Keratinocyte (primary cell): ENCODE measurements at regions not wholly inside any gene's neighbourhood (a gene's known extent, or its start where the extent isn't known, plus 50 kb on each side); places are given as distances from the start of the nearest gene placed in this dataset.

Source experiments
- DNase-seq: peaks from one replicate; pipeline ENCODE4 v3.0.0-alpha.2; 2011; ENCODE audit warnings: low read depth, missing footprints, low spot score
- FAIRE-seq: peaks from 2 replicates; lab custom pipeline; 2011; peaks lifted over from hg19 to GRCh38; lab: Jason Lieb, UNC
- H2AFZ ChIP-seq: 2 replicates; pipeline ENCODE4 v1.6.0; 2012; ENCODE audit warnings: low read length, control low read depth, inconsistent platforms; ENCODE audit not compliant: control insufficient read depth
- H3K27ac ChIP-seq: 2 replicates; pipeline ENCODE4 v1.5.1; 2011; ENCODE audit warnings: low read length; ENCODE audit not compliant: control insufficient read depth, insufficient read depth
- H3K27me3 ChIP-seq: 3 replicates; pipeline ENCODE4 v1.6.0; 2011; ENCODE audit warnings: low read length; ENCODE audit not compliant: control insufficient read depth, insufficient read depth; ENCODE audit errors: extremely low read depth
- H3K36me3 ChIP-seq, 2 experiments: 2 replicates in 1 of 2; 3 replicates in 1 of 2; pipeline ENCODE4 v1.5.1; 2011; ENCODE audit warnings: low read length in 2 of 2, mild to moderate bottlenecking in 1 of 2; ENCODE audit not compliant: control insufficient read depth in 2 of 2, insufficient read depth in 2 of 2; ENCODE audit errors: extremely low read depth in 1 of 2
- H3K4me1 ChIP-seq: 3 replicates; pipeline ENCODE4 v1.5.1; 2011; ENCODE audit warnings: low read length; ENCODE audit not compliant: control insufficient read depth, insufficient read depth; ENCODE audit errors: extremely low read depth
- H3K4me2 ChIP-seq: 3 replicates; pipeline ENCODE4 v1.6.0; 2011; ENCODE audit warnings: low read depth, low read length; ENCODE audit not compliant: control insufficient read depth, insufficient read depth; ENCODE audit errors: extremely low read depth
- H3K4me3 ChIP-seq, 3 experiments: fragments of 200-600 bp in 1 of 3; sonication (generic) in 1 of 3; 2 replicates in 2 of 3; 3 replicates in 1 of 3; pipeline ENCODE4 v1.5.1; 2011 to 2016; ENCODE audit warnings: low read length in 3 of 3, mild to moderate bottlenecking in 3 of 3, control low read depth in 2 of 3, inconsistent platforms in 1 of 3, low read depth in 1 of 3, mixed read lengths in 1 of 3, mixed run types in 1 of 3, moderate library complexity in 1 of 3; ENCODE audit not compliant: control insufficient read depth in 2 of 3, insufficient read depth in 2 of 3; ENCODE audit errors: extremely low read depth in 1 of 3
- H3K79me2 ChIP-seq: 2 replicates; pipeline ENCODE4 v1.6.0; 2012; ENCODE audit warnings: low read length; ENCODE audit not compliant: control insufficient read depth, insufficient read depth
- H3K9ac ChIP-seq: 3 replicates; pipeline ENCODE4 v1.6.0; 2011; ENCODE audit warnings: low read length; ENCODE audit not compliant: control insufficient read depth, insufficient read depth; ENCODE audit errors: extremely low read depth
- H3K9me1 ChIP-seq: 3 replicates; pipeline ENCODE4 v1.6.0; 2011; ENCODE audit warnings: low read length; ENCODE audit not compliant: control insufficient read depth, insufficient read depth; ENCODE audit errors: extremely low read depth
- H3K9me3 ChIP-seq: 2 replicates; pipeline ENCODE4 v1.5.1; 2012; ENCODE audit warnings: low read depth, low read length; ENCODE audit not compliant: control insufficient read depth
- H4K20me1 ChIP-seq: 3 replicates; pipeline ENCODE4 v1.6.0; 2011; ENCODE audit warnings: low read length; ENCODE audit not compliant: control insufficient read depth, insufficient read depth; ENCODE audit errors: extremely low read depth
- EZH2 ChIP-seq: IDR thresholded peaks from one replicate; pipeline ENCODE4 v1.6.1; 2012; ENCODE audit warnings: inconsistent platforms, mild to moderate bottlenecking, low read length, moderate library complexity
- dilution Hi-C: fragments of 300-500 bp; cut with MboI; formaldehyde crosslinking; loops from one replicate; pipeline ENCODE4 v1.7.0; 2020; ENCODE audit warnings: low sequenced_read_pairs; ENCODE audit not compliant: extremely low pct_ligation_motif_present
- TF ChIP-seq, protein P1 (sequence below), 3 experiments: IDR thresholded peaks in 1 of 3; conservative IDR thresholded peaks in 1 of 3; optimal IDR thresholded peaks in 1 of 3; 2 replicates in 2 of 3; 3 replicates in 1 of 3; pipeline versions ENCODE3 to v1.5.1; 2011; ENCODE audit warnings: low read length in 3 of 3, mild to moderate bottlenecking in 3 of 3, moderate library complexity in 2 of 3, control low read depth in 1 of 3, inconsistent platforms in 1 of 3; ENCODE audit not compliant: insufficient read depth in 2 of 3; ENCODE audit errors: extremely low read depth in 1 of 3

DNA sequence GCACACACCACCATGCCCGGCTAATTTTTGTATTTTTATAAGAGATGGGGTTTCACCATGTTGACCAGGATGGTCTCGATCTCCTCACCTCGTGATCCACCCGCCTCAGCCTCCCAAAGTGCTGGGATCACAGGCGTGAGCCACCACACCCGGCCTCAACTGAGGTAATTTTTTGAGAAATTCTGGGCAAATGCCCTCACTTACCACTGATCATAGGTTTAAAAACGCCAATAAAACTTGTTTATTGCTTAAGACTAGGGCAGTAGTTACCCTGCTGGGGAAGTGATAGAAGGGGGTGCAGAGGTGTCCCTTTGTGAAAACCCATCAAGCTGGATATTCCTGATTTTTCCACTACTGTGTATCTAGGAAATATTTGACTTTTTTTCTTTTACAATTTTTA lies 196.3 kb downstream of the BCAS1 start:
- H3K79me2 ChIP-seq: no peaks in the 10 kb centered on the region
- H3K9me3 ChIP-seq: no peaks in the 10 kb centered on the region
- H3K4me3 ChIP-seq: no peak overlapping the region
- no peaks in the 10 kb centered on the region for H3K9me1 ChIP-seq
- H3K9ac ChIP-seq: no peak overlapping the region
- H3K27me3 ChIP-seq: no peaks in the 10 kb centered on the region
- no peak overlapping the region for H3K4me2 ChIP-seq
- H3K4me1 ChIP-seq: peaks cover 34% of the 10 kb centered on the region
- H3K27ac ChIP-seq: no peak overlapping the region
- dilution Hi-C loops: no loop called here
- no peak overlapping the region for H2AFZ ChIP-seq
- FAIRE-seq (no peak), DNase-seq (no peak)
- H3K36me3 ChIP-seq: no peaks in the 10 kb centered on the region
- TF ChIP-seq EZH2: no peak
- TF ChIP-seq, protein P1, sequence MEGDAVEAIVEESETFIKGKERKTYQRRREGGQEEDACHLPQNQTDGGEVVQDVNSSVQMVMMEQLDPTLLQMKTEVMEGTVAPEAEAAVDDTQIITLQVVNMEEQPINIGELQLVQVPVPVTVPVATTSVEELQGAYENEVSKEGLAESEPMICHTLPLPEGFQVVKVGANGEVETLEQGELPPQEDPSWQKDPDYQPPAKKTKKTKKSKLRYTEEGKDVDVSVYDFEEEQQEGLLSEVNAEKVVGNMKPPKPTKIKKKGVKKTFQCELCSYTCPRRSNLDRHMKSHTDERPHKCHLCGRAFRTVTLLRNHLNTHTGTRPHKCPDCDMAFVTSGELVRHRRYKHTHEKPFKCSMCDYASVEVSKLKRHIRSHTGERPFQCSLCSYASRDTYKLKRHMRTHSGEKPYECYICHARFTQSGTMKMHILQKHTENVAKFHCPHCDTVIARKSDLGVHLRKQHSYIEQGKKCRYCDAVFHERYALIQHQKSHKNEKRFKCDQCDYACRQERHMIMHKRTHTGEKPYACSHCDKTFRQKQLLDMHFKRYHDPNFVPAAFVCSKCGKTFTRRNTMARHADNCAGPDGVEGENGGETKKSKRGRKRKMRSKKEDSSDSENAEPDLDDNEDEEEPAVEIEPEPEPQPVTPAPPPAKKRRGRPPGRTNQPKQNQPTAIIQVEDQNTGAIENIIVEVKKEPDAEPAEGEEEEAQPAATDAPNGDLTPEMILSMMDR (optimal IDR thresholded peaks at IDR 0.05 in 1 of 3, IDR thresholded peaks at IDR 0.05 in 1 of 3, conservative IDR thresholded peaks at IDR 0.05 in 1 of 3; ENCODE audit: extremely low read depth in 1 of 3, insufficient read depth in 2 of 3, low read length in 3 of 3): no peak
- no peaks in the 10 kb centered on the region for H4K20me1 ChIP-seq

DNA sequence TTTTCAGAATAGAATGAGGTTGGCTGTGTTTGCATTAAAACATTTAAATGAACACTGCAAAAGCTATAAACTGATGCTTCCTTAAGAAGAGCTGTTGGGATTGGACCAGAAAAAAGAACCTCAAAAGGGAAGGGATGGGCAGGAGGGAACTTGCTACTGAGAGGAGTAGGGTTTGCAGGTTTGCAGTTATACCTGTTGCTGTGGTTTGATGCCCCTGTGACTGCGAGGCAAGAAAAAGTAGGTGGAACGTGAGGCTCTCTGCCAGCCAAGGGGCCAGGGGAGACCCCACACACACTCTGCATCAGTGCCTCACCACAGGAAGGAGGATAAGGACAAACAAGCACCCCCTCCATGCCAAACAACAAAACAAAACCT lies 197.2 kb downstream of the BCAS1 start:
- Histone ChIP-seq H3K4me3 (no peak overlapping the region), H3K9me3 (no peaks in the 10 kb centered on the region), H3K4me1 (peaks cover 34% of the 10 kb centered on the region), H4K20me1 (no peaks in the 10 kb centered on the region), H3K4me2 (peak overlapping the region; percentile 76), H3K36me3 (no peaks in the 10 kb centered on the region), H3K27me3 (no peaks in the 10 kb centered on the region), H3K27ac (peak overlapping the region; percentile 42), H3K79me2 (no peaks in the 10 kb centered on the region), H3K9me1 (no peaks in the 10 kb centered on the region), H3K9ac (peak overlapping the region; percentile 53), H2AFZ (peak overlapping the region; percentile 86)
- no peak for DNase-seq
- TF ChIP-seq EZH2: no peak
- TF ChIP-seq, protein P1 (optimal IDR thresholded peaks at IDR 0.05 in 1 of 3, IDR thresholded peaks at IDR 0.05 in 1 of 3, conservative IDR thresholded peaks at IDR 0.05 in 1 of 3; ENCODE audit: extremely low read depth in 1 of 3, insufficient read depth in 2 of 3, low read length in 3 of 3): no peak
- dilution Hi-C loops: no loop called here
- no peak for FAIRE-seq
